HCT116 (cell line): ENCODE measurements at regions not wholly inside any gene's neighbourhood (a gene's known extent, or its start where the extent isn't known, plus 50 kb on each side); places are given as distances from the start of the nearest gene placed in this dataset.

Experiments
- ATAC-seq: fragments of 200-7000 bp; cut with Tn5 transposase; 2 replicates; pipeline ENCODE4 v1.9.1; 2020; ENCODE audit warnings: mild to moderate bottlenecking, moderate library complexity
- BruUV-seq: library from RNA; stranded (reverse); fragments of 400-500 nt; replicated peaks from 2 replicates; lab custom pipeline; 2021; lab: Mats Ljungman, UMichigan
- CTCF ChIA-PET: fragments of 300-600 bp; sonication (Branson Sonifier 250); formaldehyde crosslinking; loops from one replicate; lab custom pipeline; 2021; ENCODE audit warnings: antibody characterized with exemption; lab: Charles Lee
- POLR2A ChIA-PET: fragments of 300-600, 350-600 bp; sonication (Branson Sonifier 250); formaldehyde crosslinking; loops from one replicate; lab custom pipeline; 2021; ENCODE audit warnings: antibody characterized with exemption; lab: Charles Lee
- RAD21 ChIA-PET, 2 experiments: fragments of 300-600 bp; sonication (Branson Sonifier 250); formaldehyde crosslinking; loops; one replicate each; lab custom pipeline; 2023; ENCODE audit warnings: low total read pairs in 2 of 2; ENCODE audit not compliant: uncharacterized antibody in 2 of 2, unreplicated experiment in 2 of 2, low non-redundant PET in 1 of 2; lab: Charles Lee
- DNase-seq: peaks from one replicate; pipeline ENCODE4 v3.0.0-alpha.2; 2010; ENCODE audit warnings: low read depth, low spot score
- H2AFZ ChIP-seq: fragments of 200-600 bp; shearing (Covaris generic), sonication (generic); 2 replicates; pipeline ENCODE4 v1.6.1; 2017; ENCODE audit warnings: low read depth, mixed run types, mixed read lengths, antibody characterized with exemption, low read length; ENCODE audit not compliant: poor library complexity, severe bottlenecking
- H3K27ac ChIP-seq: 2 replicates; pipeline ENCODE4 v1.5.1; 2012; ENCODE audit warnings: low read depth, low read length
- H3K27me3 ChIP-seq: fragments of 200-600 bp; sonication (generic); 2 replicates; pipeline ENCODE4 v1.6.1; 2016; ENCODE audit warnings: mixed run types, low read length, mixed read lengths; ENCODE audit not compliant: insufficient read depth
- H3K36me3 ChIP-seq, 2 experiments: fragments of 200-500 bp in 1 of 2; fragments of 200-600 bp in 1 of 2; sonication (Bioruptor generic) in 1 of 2; sonication (generic) in 1 of 2; 2 replicates each; pipeline versions ENCODE4 v1.5.1 to v1.6.1; 2014 to 2016; ENCODE audit warnings: low read length in 2 of 2, inconsistent platforms in 1 of 2, mixed read lengths in 1 of 2, mixed run types in 1 of 2; ENCODE audit not compliant: insufficient read depth in 2 of 2, control insufficient read depth in 1 of 2
- H3K4me1 ChIP-seq, 2 experiments: fragments of 200-600 bp in 1 of 2; sonication (generic) in 1 of 2; 2 replicates each; pipeline versions ENCODE4 v1.5.1 to v1.6.1; 2012 to 2017; ENCODE audit warnings: low read length in 2 of 2, inconsistent platforms in 1 of 2, mild to moderate bottlenecking in 1 of 2, mixed read lengths in 1 of 2, mixed run types in 1 of 2, moderate library complexity in 1 of 2; ENCODE audit not compliant: insufficient read depth in 2 of 2, control insufficient read depth in 1 of 2
- H3K4me2 ChIP-seq: fragments of 200-600 bp; sonication (generic); 2 replicates; pipeline ENCODE4 v1.6.1; 2017; ENCODE audit warnings: mixed run types, low read length, mixed read lengths
- H3K4me3 ChIP-seq, 2 experiments: fragments of 200-600 bp in 1 of 2; sonication (generic) in 1 of 2; replicated peaks in 1 of 2; 2 replicates each; pipeline ENCODE4 v1.5.1; 2011 to 2016; ENCODE audit warnings: low read length in 2 of 2, control low read depth in 1 of 2, low read depth in 1 of 2, mild to moderate bottlenecking in 1 of 2, mixed read lengths in 1 of 2, mixed run types in 1 of 2
- H3K79me2 ChIP-seq: fragments of 200-600 bp; sonication (generic); 2 replicates; pipeline ENCODE4 v1.6.1; 2017; ENCODE audit warnings: mild to moderate bottlenecking, mixed run types, low read length, moderate library complexity, mixed read lengths; ENCODE audit not compliant: insufficient read depth
- H3K9ac ChIP-seq: fragments of 200-600 bp; sonication (generic); 2 replicates; pipeline ENCODE4 v1.6.1; 2016; ENCODE audit warnings: low read length, mixed read lengths
- H3K9me2 ChIP-seq: fragments of 200-600 bp; sonication (generic), shearing (Covaris generic); 2 replicates; pipeline ENCODE4 v1.6.1; 2017; ENCODE audit warnings: mixed run types, mild to moderate bottlenecking, moderate library complexity; ENCODE audit not compliant: insufficient read depth
- H3K9me3 ChIP-seq, 2 experiments: fragments of 200-500 bp in 1 of 2; fragments of 200-600 bp in 1 of 2; sonication (Bioruptor generic) in 1 of 2; sonication (generic) in 1 of 2; 2 replicates each; pipeline ENCODE4 v1.6.1; 2014 to 2017; ENCODE audit warnings: low read length in 2 of 2, mixed read lengths in 2 of 2, inconsistent platforms in 1 of 2, low read depth in 1 of 2, mild to moderate bottlenecking in 1 of 2, mixed run types in 1 of 2, moderate library complexity in 1 of 2; ENCODE audit not compliant: control insufficient read depth in 1 of 2, insufficient read depth in 1 of 2
- H4K20me1 ChIP-seq: fragments of 200-600 bp; sonication (generic), shearing (Covaris generic); 2 replicates; pipeline ENCODE4 v1.6.1; 2017; ENCODE audit warnings: mixed run types, mild to moderate bottlenecking, moderate library complexity; ENCODE audit not compliant: insufficient read depth
- ATF3 ChIP-seq: IDR thresholded peaks from 2 replicates; pipeline ENCODE4 v1.6.1; 2012
- MAX ChIP-seq: IDR thresholded peaks from 2 replicates; pipeline ENCODE4 v1.6.1; 2012
- POLR2AphosphoS5 ChIP-seq: IDR thresholded peaks from 2 replicates; pipeline ENCODE4 v1.6.1; 2011; ENCODE audit warnings: mild to moderate bottlenecking, low read depth, low read length, moderate library complexity
- REST ChIP-seq: IDR thresholded peaks from 2 replicates; pipeline ENCODE4 v1.6.1; 2012; ENCODE audit warnings: low read depth
- SIN3A ChIP-seq: IDR thresholded peaks from 2 replicates; pipeline ENCODE4 v1.6.1; 2012; ENCODE audit warnings: low read depth
- ZFX ChIP-seq: fragments of 450-650 bp; IDR thresholded peaks from 2 replicates; pipeline ENCODE4 v1.6.1; 2017
- intact Hi-C: fragments of 100-400 bp; cut with micrococcal nuclease; formaldehyde crosslinking; loops from 2 replicates; pipeline ENCODE4 v1.10.0; 2022
- TF ChIP-seq, protein P1 (sequence below): IDR thresholded peaks from 2 replicates; pipeline ENCODE4 v1.6.1; 2011; ENCODE audit warnings: mild to moderate bottlenecking, low read length, moderate library complexity; ENCODE audit not compliant: insufficient replicate concordance; ENCODE audit errors: extremely low read depth

DNA sequence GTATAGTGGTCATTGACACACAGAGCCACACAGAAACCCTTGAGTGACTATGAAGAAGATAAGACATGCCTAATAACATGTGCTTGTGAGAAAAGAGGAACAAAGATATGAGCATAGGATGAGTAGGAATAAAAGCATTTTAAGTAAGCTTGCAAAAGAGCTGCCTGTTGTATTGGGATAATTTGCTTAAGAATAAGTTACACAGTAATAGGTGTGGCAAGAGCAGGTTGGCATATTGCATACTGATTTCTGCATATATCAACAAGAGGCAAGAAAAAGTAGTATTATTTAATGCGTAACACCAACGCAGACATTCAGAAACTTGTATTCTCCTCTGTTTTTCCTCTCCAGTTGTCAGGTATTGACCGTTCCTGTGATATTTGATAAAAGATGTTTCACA lies 111.5 kb upstream of the UGT8 start:
- Histone ChIP-seq H3K9me3 (no peaks in the 10 kb centered on the region), H3K9me2 (no peaks in the 10 kb centered on the region), H3K4me2 (no peak overlapping the region), H3K9ac (no peak overlapping the region), H3K79me2 (no peaks in the 10 kb centered on the region), H3K27ac (no peak overlapping the region), H4K20me1 (no peaks in the 10 kb centered on the region), H3K27me3 (no peaks in the 10 kb centered on the region), H3K4me3 (no peak overlapping the region), H2AFZ (no peak overlapping the region), H3K36me3 (no peaks in the 10 kb centered on the region), H3K4me1 (no peaks in the 10 kb centered on the region)
- DNase-seq (no peak), ATAC-seq (no peak)
- CTCF ChIA-PET, result no interaction called here
- intact Hi-C loops, result no loop called here
- BruUV-seq, result no TSS peak
- no peak for TF ChIP-seq ATF3
- TF ChIP-seq SIN3A, result no peak
- no peak for TF ChIP-seq ZFX
- TF ChIP-seq POLR2AphosphoS5, result no peak
- RAD21 ChIA-PET, result no interaction called here
- POLR2A ChIA-PET, result no interaction called here

DNA sequence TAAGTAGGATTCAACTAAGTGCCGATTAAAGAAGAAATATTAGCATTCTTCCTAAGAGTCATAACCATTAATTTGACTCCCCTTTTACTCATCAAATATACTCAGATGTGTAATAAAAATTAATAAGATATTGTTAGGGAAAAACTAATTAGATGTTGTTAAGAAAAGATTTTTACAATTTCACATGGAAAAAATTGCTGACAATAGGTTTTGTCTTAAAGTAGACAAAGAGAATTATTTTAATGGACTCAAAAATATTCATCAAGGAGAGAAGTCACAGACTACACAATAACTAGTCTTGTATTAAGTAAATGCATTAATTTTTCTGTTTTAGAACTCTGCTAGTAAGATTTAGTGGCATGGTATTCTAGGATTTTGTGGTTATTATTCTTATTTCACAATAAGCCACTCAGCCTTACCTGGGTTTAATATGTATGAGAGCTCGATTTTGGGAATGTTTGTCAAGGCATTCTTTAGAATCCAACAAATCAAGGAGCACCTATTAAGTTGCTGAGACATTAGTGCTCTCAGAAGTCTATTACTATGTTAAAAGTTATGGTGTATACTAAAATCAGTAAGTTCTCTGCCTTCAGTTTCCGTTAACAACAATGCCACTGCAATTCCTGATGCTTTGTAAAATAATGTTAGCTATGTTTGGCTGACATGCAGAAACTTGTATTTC lies 110.2 kb upstream of the UGT8 start:
- intact Hi-C loops, result no loop called here

More for the DNA sequence above, 110.2 kb upstream of the UGT8 start:
- H2AFZ ChIP-seq, result no peak overlapping the region
- ATAC-seq, result no peak
- no peaks in the 10 kb centered on the region for H4K20me1 ChIP-seq
- H3K9me2 ChIP-seq, result no peaks in the 10 kb centered on the region
- CTCF ChIA-PET, result no interaction called here
- RAD21 ChIA-PET, result no interaction called here
- no peaks in the 10 kb centered on the region for H3K36me3 ChIP-seq
- H3K4me1 ChIP-seq, result no peaks in the 10 kb centered on the region
- no TSS peak for BruUV-seq
- no peak overlapping the region for H3K4me2 ChIP-seq
- no peaks in the 10 kb centered on the region for H3K9me3 ChIP-seq
- POLR2A ChIA-PET, result no interaction called here
- H3K27me3 ChIP-seq, result no peaks in the 10 kb centered on the region
- no peak overlapping the region for H3K4me3 ChIP-seq
- H3K79me2 ChIP-seq, result no peaks in the 10 kb centered on the region
- TF ChIP-seq REST, result no peak
- no peak for TF ChIP-seq SIN3A
- no peak for TF ChIP-seq MAX
- TF ChIP-seq, protein P1, sequence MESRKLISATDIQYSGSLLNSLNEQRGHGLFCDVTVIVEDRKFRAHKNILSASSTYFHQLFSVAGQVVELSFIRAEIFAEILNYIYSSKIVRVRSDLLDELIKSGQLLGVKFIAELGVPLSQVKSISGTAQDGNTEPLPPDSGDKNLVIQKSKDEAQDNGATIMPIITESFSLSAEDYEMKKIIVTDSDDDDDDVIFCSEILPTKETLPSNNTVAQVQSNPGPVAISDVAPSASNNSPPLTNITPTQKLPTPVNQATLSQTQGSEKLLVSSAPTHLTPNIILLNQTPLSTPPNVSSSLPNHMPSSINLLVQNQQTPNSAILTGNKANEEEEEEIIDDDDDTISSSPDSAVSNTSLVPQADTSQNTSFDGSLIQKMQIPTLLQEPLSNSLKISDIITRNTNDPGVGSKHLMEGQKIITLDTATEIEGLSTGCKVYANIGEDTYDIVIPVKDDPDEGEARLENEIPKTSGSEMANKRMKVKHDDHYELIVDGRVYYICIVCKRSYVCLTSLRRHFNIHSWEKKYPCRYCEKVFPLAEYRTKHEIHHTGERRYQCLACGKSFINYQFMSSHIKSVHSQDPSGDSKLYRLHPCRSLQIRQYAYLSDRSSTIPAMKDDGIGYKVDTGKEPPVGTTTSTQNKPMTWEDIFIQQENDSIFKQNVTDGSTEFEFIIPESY, result no peak
- TF ChIP-seq, all 23 proteins: peak for 0
- Histone ChIP-seq H3K9ac (no peak overlapping the region), H3K27ac (no peak overlapping the region)
- DNase-seq, result no peak
